HepG2 (cell line): ENCODE measurements at regions not wholly inside any gene's neighbourhood (a gene's known extent, or its start where the extent isn't known, plus 50 kb on each side); places are given as distances from the start of the nearest gene placed in this dataset.

Experiments
- ATAC-seq: fragments of 200-7000 bp; cut with Tn5 transposase; 3 replicates; pipeline ENCODE4 v1.9.1; 2020; ENCODE audit warnings: mild to moderate bottlenecking, moderate library complexity
- BruUV-seq: library from RNA; stranded (reverse); fragments of 400-500 nt; replicated peaks from 2 replicates; lab custom pipeline; 2021; lab: Mats Ljungman, UMichigan
- CTCF ChIA-PET: fragments of 300-600 bp; formaldehyde crosslinking; extraction: SDS; loops from one replicate; lab custom pipeline; 2021; ENCODE audit warnings: low total read pairs, inconsistent platforms, low intra/inter-chr PET ratio; lab: Yijun Ruan, JAX
- POLR2A ChIA-PET: fragments of 350-600 bp; sonication (Branson Sonifier 250); formaldehyde crosslinking; loops from one replicate; lab custom pipeline; 2020; ENCODE audit warnings: antibody characterized with exemption, inconsistent platforms; lab: Yijun Ruan, JAX
- DNase-seq: peaks from one replicate; pipeline ENCODE4 v3.0.0-alpha.2; 2015; ENCODE audit warnings: low spot score
- FAIRE-seq: peaks from 3 replicates; lab custom pipeline; 2011; peaks lifted over from hg19 to GRCh38; lab: Jason Lieb, UNC
- H2AFZ ChIP-seq: one replicate; pipeline ENCODE4 v1.6.1; 2011; ENCODE audit warnings: low read length, inconsistent platforms
- H3K27ac ChIP-seq: fragments of 300-600 bp; 3 replicates; pipeline ENCODE4 v1.8.0; 2011; ENCODE audit warnings: mixed run types, mild to moderate bottlenecking, mixed read lengths, low read length, inconsistent platforms; ENCODE audit not compliant: insufficient read depth; ENCODE audit errors: extremely low read length
- H3K27me3 ChIP-seq, 2 experiments: fragments of 200-600 bp in 1 of 2; 2 replicates in 1 of 2; 3 replicates in 1 of 2; pipeline versions ENCODE4 v1.6.0 to v1.8.0; 2011; ENCODE audit warnings: low read length in 2 of 2, mild to moderate bottlenecking in 2 of 2, moderate library complexity in 2 of 2, inconsistent platforms in 1 of 2; ENCODE audit not compliant: insufficient read depth in 2 of 2, control insufficient read depth in 1 of 2
- H3K36me3 ChIP-seq, 2 experiments: fragments of 200-600 bp in 1 of 2; replicated peaks in 1 of 2; 2 replicates in 1 of 2; 3 replicates in 1 of 2; pipeline versions ENCODE4 v1.5.1 to v1.8.0; 2011; ENCODE audit warnings: low read length in 2 of 2, inconsistent platforms in 1 of 2; ENCODE audit not compliant: insufficient read depth in 2 of 2, control insufficient read depth in 1 of 2
- H3K4me1 ChIP-seq: 2 replicates; pipeline ENCODE4 v1.5.1; 2012; ENCODE audit warnings: low read length, inconsistent platforms; ENCODE audit not compliant: insufficient read depth
- H3K4me2 ChIP-seq: 2 replicates; pipeline ENCODE4 v1.6.0; 2011; ENCODE audit warnings: low read depth, low read length, inconsistent platforms
- H3K4me3 ChIP-seq, 3 experiments: fragments of 200-600 bp in 1 of 3; sonication (generic), shearing (Covaris generic) in 1 of 3; replicated peaks in 1 of 3; 2 replicates each; pipeline ENCODE4 v1.5.1; 2011 to 2016; ENCODE audit warnings: low read length in 3 of 3, inconsistent platforms in 2 of 3, low read depth in 2 of 3, mild to moderate bottlenecking in 2 of 3, control low read depth in 1 of 3, mixed read lengths in 1 of 3; ENCODE audit not compliant: insufficient read depth in 1 of 3
- H3K79me2 ChIP-seq: one replicate; pipeline ENCODE4 v1.6.1; 2011; ENCODE audit warnings: low read length, inconsistent platforms; ENCODE audit not compliant: insufficient read depth
- H3K9ac ChIP-seq: 2 replicates; pipeline ENCODE4 v1.6.0; 2011; ENCODE audit warnings: mild to moderate bottlenecking, low read depth, low read length, inconsistent platforms; ENCODE audit not compliant: insufficient read depth
- H3K9me3 ChIP-seq: 2 replicates; pipeline ENCODE4 v1.5.1; 2012; ENCODE audit warnings: mild to moderate bottlenecking, low read length
- H4K20me1 ChIP-seq: 2 replicates; pipeline ENCODE4 v1.6.0; 2011; ENCODE audit warnings: inconsistent platforms, mild to moderate bottlenecking, low read length, moderate library complexity; ENCODE audit not compliant: insufficient read depth
- FOXO1 ChIP-seq: sonication (generic); formaldehyde crosslinking; IDR thresholded peaks from 2 replicates; pipeline ENCODE4 v1.4.0; 2020; ENCODE audit warnings: missing genetic modification reagents
- GABPA ChIP-seq, 2 experiments: IDR thresholded peaks; 2 replicates each; pipeline ENCODE4 v1.6.1; 2011 to 2016; ENCODE audit warnings: low read depth in 2 of 2, low read length in 1 of 2, missing biosample characterization in 1 of 2, missing genetic modification characterization in 1 of 2
- NFE2 ChIP-seq: sonication (generic); formaldehyde crosslinking; IDR thresholded peaks from 2 replicates; pipeline ENCODE4 v1.4.0; 2020; ENCODE audit warnings: missing genetic modification reagents
- PHF21A ChIP-seq: sonication (generic); formaldehyde crosslinking; IDR thresholded peaks from 2 replicates; pipeline ENCODE4 v1.5.0; 2020; ENCODE audit warnings: mild to moderate bottlenecking, missing genetic modification reagents
- PHF5A ChIP-seq: IDR thresholded peaks from one replicate; pipeline ENCODE4 v1.6.1; 2018; ENCODE audit warnings: low read depth, missing genetic modification reagents; ENCODE audit not compliant: unreplicated experiment
- TEAD2 ChIP-seq: sonication (generic); formaldehyde crosslinking; IDR thresholded peaks from 2 replicates; pipeline ENCODE4 v1.9.0; 2021; ENCODE audit warnings: missing genetic modification reagents
- ZBTB7B ChIP-seq: sonication (generic); formaldehyde crosslinking; IDR thresholded peaks from 2 replicates; pipeline ENCODE4 v1.4.0; 2020; ENCODE audit warnings: missing genetic modification reagents
- ZNF230 ChIP-seq: sonication (generic); formaldehyde crosslinking; IDR thresholded peaks from 2 replicates; pipeline ENCODE4 v1.4.0; 2020; ENCODE audit warnings: mild to moderate bottlenecking, missing genetic modification reagents
- ZNF3 ChIP-seq: IDR thresholded peaks from 2 replicates; pipeline ENCODE4 v1.7.0; 2017; ENCODE audit warnings: inconsistent platforms
- ZNF432 ChIP-seq: sonication (generic); formaldehyde crosslinking; IDR thresholded peaks from 2 replicates; pipeline ENCODE4 v1.5.0; 2020; ENCODE audit warnings: missing genetic modification reagents, mild to moderate bottlenecking, borderline replicate concordance
- ZNF569 ChIP-seq: sonication (generic); formaldehyde crosslinking; IDR thresholded peaks from 2 replicates; pipeline ENCODE4 v1.5.0; 2020; ENCODE audit warnings: mild to moderate bottlenecking, missing genetic modification reagents, moderate library complexity, borderline replicate concordance
- ZNF589 ChIP-seq: sonication (generic); formaldehyde crosslinking; conservative IDR thresholded peaks from 2 replicates; pipeline ENCODE4 v1.8.0; 2022; ENCODE audit warnings: mild to moderate bottlenecking, moderate library complexity, missing genetic modification reagents
- ZNF749 ChIP-seq: sonication (generic); formaldehyde crosslinking; IDR thresholded peaks from 2 replicates; pipeline ENCODE4 v1.8.0; 2022; ENCODE audit warnings: mild to moderate bottlenecking, missing genetic modification reagents, moderate library complexity, borderline replicate concordance
- WGBS: methylation state at CpG from one replicate; pipeline ENCODE4 v1.1.6; 2017; ENCODE audit warnings: low lambda C conversion rate; 5-methylcytosine and 5-hydroxymethylcytosine counted together
- in situ Hi-C: cut with HindIII; loops from 2 replicates; pipeline ENCODE4 v1.10.0; 2017; ENCODE audit warnings: low pct_unique_long_range_greater_than_20kb; ENCODE audit not compliant: extremely low pct_ligation_motif_present
- intact Hi-C: fragments of 100-400 bp; cut with micrococcal nuclease; formaldehyde crosslinking; loops from one replicate; pipeline ENCODE4 v1.10.0; 2022; ENCODE audit not compliant: unreplicated experiment
- TF ChIP-seq, protein P1 (sequence below): sonication (generic); formaldehyde crosslinking; conservative IDR thresholded peaks from 2 replicates; pipeline ENCODE4 v1.5.0; 2020; ENCODE audit warnings: missing genetic modification reagents
- TF ChIP-seq, protein P2 (sequence below): IDR thresholded peaks from 2 replicates; pipeline ENCODE4 v1.6.1; 2016; ENCODE audit warnings: mild to moderate bottlenecking, missing biosample characterization, missing genetic modification reagents
- TF ChIP-seq, protein P3 (sequence below): sonication (generic); formaldehyde crosslinking; IDR thresholded peaks from 2 replicates; pipeline ENCODE4 v1.4.0; 2020; ENCODE audit warnings: low read depth, mild to moderate bottlenecking, missing genetic modification reagents
- TF ChIP-seq, protein P4 (sequence below): sonication (generic); formaldehyde crosslinking; IDR thresholded peaks from 2 replicates; pipeline ENCODE4 v1.5.1; 2020; ENCODE audit warnings: missing genetic modification reagents, mild to moderate bottlenecking, borderline replicate concordance
- TF ChIP-seq, protein P5 (sequence below): sonication (generic); formaldehyde crosslinking; IDR thresholded peaks from 2 replicates; pipeline ENCODE4 v1.4.0; 2020; ENCODE audit warnings: low read depth, missing genetic modification reagents

DNA sequence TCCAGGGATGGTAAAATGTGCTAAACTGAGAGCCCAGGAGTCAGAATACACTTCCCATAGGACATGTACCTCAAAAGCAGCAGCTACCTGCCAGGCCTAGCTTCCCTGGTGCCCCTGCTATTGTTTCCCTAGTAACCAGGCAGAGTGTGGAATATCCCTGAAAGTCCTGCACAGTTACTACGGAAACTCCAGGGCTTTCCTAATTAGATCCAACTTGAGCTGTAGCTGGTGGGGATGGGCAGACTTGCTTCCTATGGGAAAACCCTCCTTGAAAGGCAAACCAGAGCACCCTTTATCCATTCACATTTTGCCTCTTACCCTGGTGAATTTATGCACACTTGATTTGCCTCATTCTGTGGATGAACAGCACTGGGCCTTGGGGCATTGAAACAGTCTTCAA is 559.9 kb upstream of the PBX1 start:
- no peak overlapping the region for H3K27ac ChIP-seq
- FAIRE-seq (no peak), ATAC-seq (no peak), DNase-seq (no peak)
- no peak overlapping the region for H2AFZ ChIP-seq
- H3K79me2 ChIP-seq: no peaks in the 10 kb centered on the region
- WGBS: 17% methylated on average over 1 of the region's 1 CpG
- H3K9me3 ChIP-seq: peaks cover 79% of the 10 kb centered on the region
- in situ Hi-C loops (no loop called here), intact Hi-C loops (no loop called here)
- POLR2A ChIA-PET: no interaction called here
- no TSS peak for BruUV-seq
- H4K20me1 ChIP-seq: no peaks in the 10 kb centered on the region
- H3K4me1 ChIP-seq: no peaks in the 10 kb centered on the region
- no peak overlapping the region for H3K4me2 ChIP-seq
- H3K4me3 ChIP-seq: no peak overlapping the region
- no peaks in the 10 kb centered on the region for H3K36me3 ChIP-seq
- H3K9ac ChIP-seq: no peak overlapping the region
- no peaks in the 10 kb centered on the region for H3K27me3 ChIP-seq
- CTCF ChIA-PET: no interaction called here
- TF ChIP-seq, protein P1, sequence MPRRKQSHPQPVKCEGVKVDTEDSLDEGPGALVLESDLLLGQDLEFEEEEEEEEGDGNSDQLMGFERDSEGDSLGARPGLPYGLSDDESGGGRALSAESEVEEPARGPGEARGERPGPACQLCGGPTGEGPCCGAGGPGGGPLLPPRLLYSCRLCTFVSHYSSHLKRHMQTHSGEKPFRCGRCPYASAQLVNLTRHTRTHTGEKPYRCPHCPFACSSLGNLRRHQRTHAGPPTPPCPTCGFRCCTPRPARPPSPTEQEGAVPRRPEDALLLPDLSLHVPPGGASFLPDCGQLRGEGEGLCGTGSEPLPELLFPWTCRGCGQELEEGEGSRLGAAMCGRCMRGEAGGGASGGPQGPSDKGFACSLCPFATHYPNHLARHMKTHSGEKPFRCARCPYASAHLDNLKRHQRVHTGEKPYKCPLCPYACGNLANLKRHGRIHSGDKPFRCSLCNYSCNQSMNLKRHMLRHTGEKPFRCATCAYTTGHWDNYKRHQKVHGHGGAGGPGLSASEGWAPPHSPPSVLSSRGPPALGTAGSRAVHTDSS (CRISPR knock-in tag): no peak
- TF ChIP-seq, protein P2, sequence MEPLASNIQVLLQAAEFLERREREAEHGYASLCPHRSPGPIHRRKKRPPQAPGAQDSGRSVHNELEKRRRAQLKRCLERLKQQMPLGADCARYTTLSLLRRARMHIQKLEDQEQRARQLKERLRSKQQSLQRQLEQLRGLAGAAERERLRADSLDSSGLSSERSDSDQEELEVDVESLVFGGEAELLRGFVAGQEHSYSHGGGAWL (CRISPR knock-in tag): no peak
- TF ChIP-seq ZNF432 (no peak), NFE2 (CRISPR knock-in tag) (no peak), ZBTB7B (CRISPR knock-in tag) (no peak), ZNF230 (no peak), ZNF589 (CRISPR knock-in tag) (no peak), PHF21A (CRISPR knock-in tag) (no peak), GABPA (IDR thresholded peaks at IDR 0.05; ENCODE audit: low read depth, low read length) (no peak), GABPA (CRISPR knock-in tag; IDR thresholded peaks at IDR 0.05; ENCODE audit: low read depth) (no peak), ZNF3 (CRISPR knock-in tag) (no peak), TEAD2 (no peak), ZNF569 (CRISPR knock-in tag) (no peak), PHF5A (CRISPR knock-in tag) (no peak), ZNF749 (no peak), FOXO1 (CRISPR knock-in tag) (no peak)
- TF ChIP-seq, protein P3, sequence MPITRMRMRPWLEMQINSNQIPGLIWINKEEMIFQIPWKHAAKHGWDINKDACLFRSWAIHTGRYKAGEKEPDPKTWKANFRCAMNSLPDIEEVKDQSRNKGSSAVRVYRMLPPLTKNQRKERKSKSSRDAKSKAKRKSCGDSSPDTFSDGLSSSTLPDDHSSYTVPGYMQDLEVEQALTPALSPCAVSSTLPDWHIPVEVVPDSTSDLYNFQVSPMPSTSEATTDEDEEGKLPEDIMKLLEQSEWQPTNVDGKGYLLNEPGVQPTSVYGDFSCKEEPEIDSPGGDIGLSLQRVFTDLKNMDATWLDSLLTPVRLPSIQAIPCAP: no peak
- TF ChIP-seq, protein P4, sequence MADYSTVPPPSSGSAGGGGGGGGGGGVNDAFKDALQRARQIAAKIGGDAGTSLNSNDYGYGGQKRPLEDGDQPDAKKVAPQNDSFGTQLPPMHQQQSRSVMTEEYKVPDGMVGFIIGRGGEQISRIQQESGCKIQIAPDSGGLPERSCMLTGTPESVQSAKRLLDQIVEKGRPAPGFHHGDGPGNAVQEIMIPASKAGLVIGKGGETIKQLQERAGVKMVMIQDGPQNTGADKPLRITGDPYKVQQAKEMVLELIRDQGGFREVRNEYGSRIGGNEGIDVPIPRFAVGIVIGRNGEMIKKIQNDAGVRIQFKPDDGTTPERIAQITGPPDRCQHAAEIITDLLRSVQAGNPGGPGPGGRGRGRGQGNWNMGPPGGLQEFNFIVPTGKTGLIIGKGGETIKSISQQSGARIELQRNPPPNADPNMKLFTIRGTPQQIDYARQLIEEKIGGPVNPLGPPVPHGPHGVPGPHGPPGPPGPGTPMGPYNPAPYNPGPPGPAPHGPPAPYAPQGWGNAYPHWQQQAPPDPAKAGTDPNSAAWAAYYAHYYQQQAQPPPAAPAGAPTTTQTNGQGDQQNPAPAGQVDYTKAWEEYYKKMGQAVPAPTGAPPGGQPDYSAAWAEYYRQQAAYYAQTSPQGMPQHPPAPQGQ (CRISPR knock-in tag): no peak
- TF ChIP-seq, protein P5, sequence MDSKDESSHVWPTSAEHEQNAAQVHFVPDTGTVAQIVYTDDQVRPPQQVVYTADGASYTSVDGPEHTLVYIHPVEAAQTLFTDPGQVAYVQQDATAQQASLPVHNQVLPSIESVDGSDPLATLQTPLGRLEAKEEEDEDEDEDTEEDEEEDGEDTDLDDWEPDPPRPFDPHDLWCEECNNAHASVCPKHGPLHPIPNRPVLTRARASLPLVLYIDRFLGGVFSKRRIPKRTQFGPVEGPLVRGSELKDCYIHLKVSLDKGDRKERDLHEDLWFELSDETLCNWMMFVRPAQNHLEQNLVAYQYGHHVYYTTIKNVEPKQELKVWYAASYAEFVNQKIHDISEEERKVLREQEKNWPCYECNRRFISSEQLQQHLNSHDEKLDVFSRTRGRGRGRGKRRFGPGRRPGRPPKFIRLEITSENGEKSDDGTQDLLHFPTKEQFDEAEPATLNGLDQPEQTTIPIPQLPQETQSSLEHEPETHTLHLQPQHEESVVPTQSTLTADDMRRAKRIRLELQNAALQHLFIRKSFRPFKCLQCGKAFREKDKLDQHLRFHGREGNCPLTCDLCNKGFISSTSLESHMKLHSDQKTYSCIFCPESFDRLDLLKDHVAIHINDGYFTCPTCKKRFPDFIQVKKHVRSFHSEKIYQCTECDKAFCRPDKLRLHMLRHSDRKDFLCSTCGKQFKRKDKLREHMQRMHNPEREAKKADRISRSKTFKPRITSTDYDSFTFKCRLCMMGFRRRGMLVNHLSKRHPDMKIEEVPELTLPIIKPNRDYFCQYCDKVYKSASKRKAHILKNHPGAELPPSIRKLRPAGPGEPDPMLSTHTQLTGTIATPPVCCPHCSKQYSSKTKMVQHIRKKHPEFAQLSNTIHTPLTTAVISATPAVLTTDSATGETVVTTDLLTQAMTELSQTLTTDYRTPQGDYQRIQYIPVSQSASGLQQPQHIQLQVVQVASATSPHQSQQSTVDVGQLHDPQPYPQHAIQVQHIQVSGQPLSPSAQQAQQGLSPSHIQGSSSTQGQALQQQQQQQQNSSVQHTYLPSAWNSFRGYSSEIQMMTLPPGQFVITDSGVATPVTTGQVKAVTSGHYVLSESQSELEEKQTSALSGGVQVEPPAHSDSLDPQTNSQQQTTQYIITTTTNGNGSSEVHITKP (CRISPR knock-in tag): no peak
